Ammon's horn (tissue), 1 donor: ENCODE measurements at regions not wholly inside any gene's neighbourhood (a gene's known extent, or its start where the extent isn't known, plus 50 kb on each side); places are given as distances from the start of the nearest gene placed in this dataset.

Source experiments
- DNase-seq: peaks from one replicate; pipeline ENCODE4 v3.0.0-alpha.2; 2016; ENCODE audit warnings: low spot score

GRCh38 chr12:74816398-74817175, 279.0 kb downstream of the ATXN7L3B start:
- no peak for DNase-seq

DNA sequence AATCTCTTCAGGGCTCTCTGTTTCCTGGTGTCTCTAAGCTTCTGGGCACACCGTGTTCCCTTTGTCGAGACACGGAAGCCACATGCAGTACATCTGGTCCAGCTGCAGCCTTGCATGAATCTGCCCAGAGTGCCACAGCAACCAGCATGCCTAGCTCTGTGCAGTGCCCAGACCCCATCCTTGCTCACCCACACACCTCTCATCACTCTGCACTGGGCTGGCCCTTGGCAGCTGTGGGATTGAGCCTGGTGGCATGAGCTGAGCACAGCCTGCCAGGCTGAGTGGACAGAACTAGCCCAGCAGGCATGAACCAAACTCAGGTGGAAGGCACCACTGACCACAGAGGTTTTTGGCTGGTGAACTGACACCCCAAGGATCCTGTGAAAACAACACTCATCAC, 279.9 kb downstream of the ATXN7L3B start:
- DNase-seq: no peak

GRCh38 chr12:74818412-74818811, 280.8 kb downstream of the ATXN7L3B start:
- DNase-seq: no peak

GRCh38 chr12:74820324-74820723, 282.7 kb downstream of the ATXN7L3B start:
- no peak for DNase-seq

DNA sequence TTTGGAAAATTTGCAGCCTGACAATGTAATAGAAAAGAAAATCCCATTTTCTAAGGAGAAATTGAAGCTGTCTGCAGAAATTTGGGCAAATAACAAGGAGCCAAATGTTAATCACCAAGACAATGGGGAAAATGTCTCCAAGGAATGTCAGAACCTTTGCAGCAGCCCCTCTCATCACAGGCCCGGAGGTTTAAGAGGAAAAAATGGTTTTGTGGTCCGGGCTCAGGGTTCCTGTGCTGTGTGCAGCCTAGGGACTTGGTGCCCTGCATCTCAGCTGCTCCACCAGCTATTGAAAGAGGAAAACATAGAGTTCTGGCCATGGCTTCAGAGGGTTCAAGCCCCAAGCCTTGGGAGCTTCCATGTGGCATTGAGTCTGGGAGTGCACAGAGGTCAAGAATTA, 298.9 kb downstream of the ATXN7L3B start:
- no peak for DNase-seq

DNA sequence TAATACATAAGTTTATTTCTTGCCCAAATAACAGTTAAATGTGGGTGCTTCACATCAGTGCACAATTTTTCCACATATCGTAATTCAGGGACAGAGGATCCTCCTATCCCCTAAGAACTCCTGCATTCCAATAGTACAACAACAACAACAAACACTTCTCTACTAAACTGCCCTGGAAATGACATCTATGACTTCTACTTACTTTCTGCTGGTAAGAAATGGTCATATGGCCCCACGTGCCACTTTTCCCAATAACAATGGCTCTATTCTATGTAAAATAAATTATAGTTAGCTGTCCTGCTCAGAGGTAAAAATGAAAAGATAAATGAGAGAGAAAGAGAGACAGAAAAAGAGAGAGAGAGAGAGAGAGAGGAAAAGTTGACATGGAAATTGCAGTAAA, 308.5 kb downstream of the ATXN7L3B start:
- DNase-seq: no peak

GRCh38 chr12:74847169-74847568, 309.5 kb downstream of the ATXN7L3B start:
- no peak for DNase-seq

- no peak for DNase-seq
Observed at GRCh38 chr12:74848006-74848405, 310.4 kb downstream of the ATXN7L3B start.

DNA sequence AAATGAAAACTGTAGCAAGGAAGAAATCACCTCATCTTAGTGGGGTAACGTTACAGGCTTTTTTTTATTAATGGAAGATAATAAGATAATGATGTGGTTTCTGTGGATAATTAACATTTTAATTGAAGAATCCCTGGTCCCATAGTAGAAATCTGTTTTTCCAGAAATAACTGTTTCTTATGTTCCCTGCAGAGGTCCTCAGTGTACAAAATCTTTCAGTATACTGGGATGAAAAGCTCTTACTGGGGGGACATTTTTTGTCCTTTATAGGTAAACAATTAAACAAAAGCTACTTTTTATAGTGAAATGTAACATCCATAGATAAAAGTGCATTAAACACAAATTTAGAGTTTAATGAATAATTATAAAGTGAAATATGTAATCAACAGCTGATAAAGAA, 312.2 kb downstream of the ATXN7L3B start:
- no peak for DNase-seq

GRCh38 chr12:74871817-74872216, 334.2 kb downstream of the ATXN7L3B start:
- no peak for DNase-seq

DNA sequence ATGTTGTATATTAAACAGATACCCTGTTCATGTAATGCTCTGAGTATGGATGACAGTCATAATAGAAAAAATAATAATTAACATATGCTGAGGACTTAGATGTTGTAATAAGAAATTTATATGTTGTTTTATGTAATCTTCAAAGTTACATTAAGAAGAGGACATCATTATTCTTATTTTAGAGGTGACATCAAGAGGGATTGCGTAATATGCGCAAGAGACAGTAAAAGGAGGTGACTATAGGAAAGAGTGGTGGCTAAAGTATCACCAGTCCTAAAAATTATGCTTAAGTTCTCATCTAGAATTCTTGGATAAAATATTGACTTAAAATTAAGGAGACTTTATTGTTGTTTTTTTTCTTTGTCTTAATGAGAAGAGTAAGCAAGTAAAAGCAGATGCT, 323.9 kb downstream of the KCNC2 start:
- no peak for DNase-seq

- DNase-seq: no peak
Observed at GRCh38 chr12:74889073-74889472, 320.6 kb downstream of the KCNC2 start.

DNA sequence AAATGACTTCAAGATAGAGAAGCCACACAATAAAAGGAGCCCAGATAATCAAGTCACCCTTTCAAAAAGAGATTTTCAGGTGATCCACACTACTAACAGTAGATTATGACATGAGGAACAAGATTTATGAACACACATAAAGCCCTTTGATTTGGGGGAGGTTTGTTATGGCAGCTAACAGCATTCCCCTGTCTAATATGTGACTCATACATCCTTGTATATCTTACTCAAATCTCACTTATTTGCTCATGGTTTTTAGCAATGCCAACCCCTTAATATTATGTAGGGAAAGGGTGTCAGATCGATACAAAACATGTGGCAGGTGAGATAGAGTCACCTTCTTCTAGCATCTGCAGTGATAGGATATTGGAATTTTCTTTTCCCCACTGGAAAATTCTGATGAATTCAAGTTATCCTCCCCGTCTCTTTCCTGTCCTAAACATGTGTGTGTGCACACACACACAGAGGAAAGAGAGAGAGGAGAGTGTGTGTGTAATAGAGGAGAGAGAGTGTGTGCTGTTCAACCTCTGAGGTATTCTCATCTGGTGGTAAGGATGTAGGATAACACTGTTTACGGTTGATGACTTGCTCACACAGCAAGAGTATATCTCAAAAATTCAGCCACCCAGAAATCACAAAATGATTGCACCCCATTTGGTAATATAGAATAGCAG, 319.9 kb downstream of the KCNC2 start:
- no peak for DNase-seq

DNA sequence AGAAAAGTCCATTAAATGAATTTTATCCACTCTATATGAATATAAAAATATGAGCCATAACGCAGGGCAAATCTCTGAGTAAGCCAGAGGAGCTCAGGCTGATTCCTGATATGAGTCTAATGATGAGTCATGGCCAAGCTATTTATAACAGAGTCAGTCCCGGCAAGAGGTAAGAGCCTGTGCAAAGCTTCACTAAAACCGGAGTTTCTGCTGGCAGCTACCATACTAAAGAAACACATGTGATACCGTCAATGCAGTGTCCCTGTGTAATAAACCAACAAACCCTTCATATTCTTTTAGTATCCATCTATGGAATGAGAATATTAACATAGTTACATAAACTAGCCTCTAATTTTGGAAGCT, 319.4 kb downstream of the KCNC2 start:
- DNase-seq: peak; percentile 39

- DNase-seq: no peak
Observed at GRCh38 chr12:74891083-74891668, 318.5 kb downstream of the KCNC2 start.

GRCh38 chr12:74892057-74892633, 317.5 kb downstream of the KCNC2 start:
- DNase-seq: no peak

DNA sequence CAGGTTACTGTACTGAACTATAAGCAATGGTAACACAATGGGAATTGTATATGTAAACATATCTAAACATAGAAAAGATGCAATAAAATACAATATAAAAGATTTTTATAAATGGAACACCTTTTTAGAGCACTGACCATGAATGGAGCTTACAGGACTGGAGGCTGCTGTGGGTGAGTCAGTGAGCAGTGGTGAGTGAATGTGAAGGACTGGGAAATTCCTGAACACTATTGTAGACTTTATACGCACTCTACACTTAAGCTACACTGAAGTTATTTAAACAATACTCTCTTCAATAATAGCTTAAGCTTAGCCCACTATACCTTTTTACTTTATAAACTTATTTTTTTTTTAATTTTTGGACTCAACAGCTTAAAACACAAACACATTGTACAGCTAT, 313.5 kb downstream of the KCNC2 start:
- DNase-seq: no peak

DNA sequence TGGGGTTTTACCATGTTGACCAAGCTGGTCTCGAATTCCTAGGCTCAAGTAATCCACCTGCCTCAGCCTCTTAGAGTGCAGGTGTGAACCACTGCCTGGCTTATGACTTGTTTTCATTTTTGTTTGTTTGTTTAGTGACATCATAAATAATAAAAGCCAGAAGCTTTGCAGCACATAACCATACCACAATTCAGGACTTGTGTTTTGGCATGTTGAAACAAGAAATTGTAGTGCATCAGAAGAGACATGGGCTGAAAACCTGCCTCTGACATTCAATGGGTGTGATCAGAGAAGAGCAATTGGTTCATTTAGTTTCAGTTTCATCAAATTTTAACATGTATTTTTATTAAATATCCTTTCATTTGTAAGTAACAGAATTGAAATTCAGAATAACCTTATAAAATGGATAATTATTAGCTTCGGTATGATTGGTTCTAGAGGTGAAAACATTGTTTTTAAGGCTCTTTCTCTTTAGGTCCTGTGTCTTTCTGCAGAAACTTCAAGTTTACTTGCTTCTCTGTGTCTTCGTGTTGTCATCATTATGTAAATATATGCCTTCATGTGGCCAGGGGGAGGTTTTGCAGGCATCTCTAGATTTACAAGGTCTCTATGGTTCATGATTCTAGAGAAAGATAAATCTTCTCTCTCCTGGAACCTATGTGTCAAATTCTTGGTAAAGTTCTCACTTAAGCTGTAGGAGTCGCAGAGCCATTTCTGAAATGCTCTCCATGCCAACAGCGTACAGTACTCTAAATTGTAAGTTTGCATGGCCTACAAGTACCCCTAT, 312.0 kb downstream of the KCNC2 start:
- DNase-seq: no peak

DNA sequence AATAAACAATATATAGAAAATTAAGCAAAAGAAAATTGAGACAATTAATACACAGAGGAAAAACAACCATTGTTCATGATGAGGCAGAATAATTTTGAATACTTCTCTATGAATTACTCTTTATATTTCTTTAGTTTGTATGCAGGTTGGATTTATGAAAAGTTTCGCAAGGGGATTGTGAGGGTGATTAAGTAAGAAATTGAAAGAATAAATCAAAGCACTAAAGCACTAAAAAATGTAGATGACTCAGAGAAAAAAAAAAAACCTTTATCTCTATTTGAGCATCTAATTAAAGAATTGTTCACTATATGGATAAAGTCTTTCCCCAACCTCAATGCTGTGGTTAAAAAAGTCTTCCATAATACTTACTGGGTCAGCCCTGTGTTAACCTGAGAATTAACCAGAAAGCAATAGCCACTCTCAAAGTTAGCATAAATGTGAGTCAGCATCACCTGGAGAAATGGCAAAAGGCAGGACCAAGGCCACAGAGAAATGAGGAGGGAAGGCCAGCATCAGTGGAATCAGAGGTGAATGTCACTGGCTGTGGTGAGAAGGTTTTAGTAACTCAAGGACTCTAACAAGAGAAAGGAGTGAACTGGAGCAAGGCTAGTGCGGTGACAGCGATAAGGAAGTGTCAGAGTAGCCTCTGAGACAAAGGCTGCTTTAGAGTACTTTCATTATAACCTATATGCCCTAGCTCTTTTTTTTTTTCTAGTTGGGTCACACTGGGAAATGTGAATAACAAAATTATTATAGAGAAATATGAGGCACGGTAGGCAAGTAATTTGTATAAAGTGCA, 310.4 kb downstream of the KCNC2 start:
- no peak for DNase-seq

DNA sequence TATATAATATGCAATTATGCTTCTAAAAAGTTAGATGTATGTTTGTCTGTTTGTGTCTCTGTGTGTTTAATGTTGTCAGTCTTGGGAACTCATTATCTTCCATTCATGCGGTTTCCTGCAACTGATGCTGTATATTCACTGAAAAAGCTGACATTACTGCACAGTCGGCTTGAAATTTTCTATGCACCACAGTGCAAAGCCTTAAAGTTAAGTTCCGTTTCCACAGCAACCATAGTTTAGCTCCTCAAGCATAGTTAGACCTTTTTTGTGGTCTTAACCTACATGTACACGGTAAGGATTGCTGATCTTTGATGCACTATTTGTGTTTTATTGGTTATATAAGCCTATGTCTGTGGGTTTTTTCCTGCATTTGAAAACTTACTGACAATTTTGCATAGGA, 309.4 kb downstream of the KCNC2 start:
- DNase-seq: no peak

DNA sequence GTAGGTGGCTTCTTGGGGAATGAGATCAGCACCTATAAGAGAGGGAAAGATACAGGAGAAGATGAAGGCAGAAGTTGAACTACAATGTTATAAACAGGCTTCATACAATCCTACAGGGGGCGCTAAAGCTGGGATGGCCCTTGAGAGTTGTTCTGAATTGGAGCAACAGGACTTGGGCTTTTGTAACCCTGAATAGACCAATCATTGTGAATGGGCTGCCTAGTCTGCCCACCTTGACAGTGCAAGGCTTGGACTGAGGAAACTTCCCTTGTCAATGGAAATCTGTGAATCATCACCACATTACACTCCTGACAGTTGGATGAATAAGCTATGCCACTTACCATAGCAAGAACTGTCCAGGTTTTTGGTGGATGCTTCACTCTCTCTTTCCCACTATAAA, 306.1 kb downstream of the KCNC2 start:
- no peak for DNase-seq
